GM21447 (cell line): ENCODE measurements at regions not wholly inside any gene's neighbourhood (a gene's known extent, or its start where the extent isn't known, plus 50 kb on each side); places are given as distances from the start of the nearest gene placed in this dataset.

Source experiments
- ATAC-seq: cut with Tn5 transposase; IDR thresholded peaks from one replicate; pipeline ENCODE4 v1.9.1; 2021; ENCODE audit not compliant: unreplicated experiment

GRCh38 chr6:167731731-167732422 is 94.8 kb upstream of the AFDN start:
- ATAC-seq: no peak

- no peak for ATAC-seq
Observed at GRCh38 chr6:167733740-167734661, 92.7 kb upstream of the AFDN start.

GRCh38 chr6:167734662-167735083 is 92.0 kb upstream of the AFDN start:
- no peak for ATAC-seq

GRCh38 chr6:167735084-167735950 is 91.4 kb upstream of the AFDN start:
- no peak for ATAC-seq

GRCh38 chr6:167735951-167736288 is 90.8 kb upstream of the AFDN start:
- ATAC-seq: no peak

DNA sequence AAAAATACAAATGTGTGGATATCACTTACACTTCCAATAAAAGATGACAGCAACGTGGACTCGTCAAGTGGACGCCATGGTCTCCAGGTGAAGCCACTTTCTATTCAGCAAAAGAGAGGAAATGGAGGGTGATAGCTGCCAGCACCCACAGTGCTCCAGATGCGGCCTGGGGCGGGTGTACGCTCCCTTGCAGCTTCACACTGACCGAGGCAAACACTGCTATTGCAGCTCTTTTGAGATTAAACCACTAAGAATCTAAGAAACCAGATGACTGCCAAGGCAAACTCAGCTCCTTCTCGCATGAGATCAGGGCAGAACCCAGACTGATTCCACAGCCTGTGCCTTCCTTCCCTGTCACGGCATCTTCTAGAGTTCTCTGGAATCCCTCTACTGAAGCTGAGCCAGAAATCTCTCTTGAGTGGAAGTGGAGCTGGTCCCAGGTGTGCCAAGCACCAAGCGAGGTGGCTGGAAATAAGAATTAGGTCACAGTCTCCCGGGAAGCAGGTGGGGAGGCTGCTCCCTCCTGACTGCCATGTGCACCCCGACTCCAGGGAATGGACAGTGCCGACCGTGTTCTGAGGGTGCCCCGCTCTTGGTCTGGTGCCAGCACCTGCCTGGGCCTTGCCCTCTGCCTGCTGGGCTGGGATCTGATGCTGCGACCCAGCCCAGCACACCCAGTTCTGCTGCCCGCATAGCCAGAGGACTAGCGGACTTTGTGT is 90.1 kb upstream of the AFDN start:
- ATAC-seq: no peak

DNA sequence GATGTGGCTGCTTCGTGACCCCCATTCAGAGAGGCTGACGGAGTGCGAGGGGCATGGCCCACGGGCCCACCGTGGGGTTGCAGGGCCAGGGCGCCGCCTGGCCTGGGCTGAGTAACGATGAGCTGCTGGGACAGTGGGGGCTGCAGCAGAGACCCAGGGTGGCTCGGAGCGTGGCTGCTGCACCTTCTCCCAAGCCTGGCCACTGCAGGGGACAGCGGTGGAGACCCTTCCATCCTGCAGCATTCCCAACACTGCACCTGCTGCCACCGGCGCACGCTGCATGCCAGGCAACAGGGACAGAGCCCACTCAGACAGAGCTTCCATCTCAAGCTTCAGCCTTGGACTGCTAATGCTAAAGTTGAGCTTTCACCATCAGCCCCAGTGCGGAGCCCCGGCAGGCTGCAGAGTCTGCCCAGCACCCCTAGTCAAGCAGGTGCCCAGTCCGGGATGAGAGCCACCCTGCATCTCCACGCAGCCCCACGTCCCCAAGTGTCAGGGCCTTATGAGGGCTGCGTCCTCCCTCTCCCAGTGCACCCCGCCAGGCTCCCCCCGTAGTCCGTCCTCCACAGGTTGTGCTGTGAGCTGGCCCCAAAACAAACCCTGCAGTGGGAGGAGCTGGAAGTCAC is 89.4 kb upstream of the AFDN start:
- ATAC-seq: no peak

- no peak for ATAC-seq
Observed at GRCh38 chr6:167738386-167738785, 88.3 kb upstream of the AFDN start.

GRCh38 chr6:167739721-167740475 is 86.8 kb upstream of the AFDN start:
- no peak for ATAC-seq

DNA sequence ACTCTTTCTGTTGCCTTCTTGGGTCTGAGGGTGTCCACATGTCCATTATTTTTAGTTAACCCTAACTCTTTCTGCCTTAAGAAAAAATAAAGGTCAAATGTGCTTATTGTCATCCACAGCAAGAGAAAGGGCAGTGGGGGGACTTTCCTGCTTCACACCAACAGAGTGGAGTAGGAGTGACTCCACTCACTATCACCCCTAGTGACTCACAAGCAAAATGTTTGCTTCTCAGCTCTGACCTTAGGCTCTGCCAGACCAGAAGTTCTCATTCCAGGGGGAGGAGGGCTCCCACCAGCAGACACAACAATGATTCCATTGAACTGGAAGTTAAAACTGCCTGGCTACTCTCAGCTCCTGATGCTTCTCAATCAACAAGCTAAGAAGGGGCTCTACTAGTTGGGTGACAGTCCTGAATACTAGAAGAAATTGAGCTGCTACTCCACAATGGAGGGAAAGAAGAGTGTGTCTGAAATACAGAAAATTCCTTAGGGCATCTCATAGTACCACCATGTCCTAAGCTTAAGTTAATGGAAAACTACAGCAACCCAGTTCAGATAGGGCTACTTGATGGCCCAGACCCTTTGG is 83.9 kb upstream of the AFDN start:
- ATAC-seq: no peak

DNA sequence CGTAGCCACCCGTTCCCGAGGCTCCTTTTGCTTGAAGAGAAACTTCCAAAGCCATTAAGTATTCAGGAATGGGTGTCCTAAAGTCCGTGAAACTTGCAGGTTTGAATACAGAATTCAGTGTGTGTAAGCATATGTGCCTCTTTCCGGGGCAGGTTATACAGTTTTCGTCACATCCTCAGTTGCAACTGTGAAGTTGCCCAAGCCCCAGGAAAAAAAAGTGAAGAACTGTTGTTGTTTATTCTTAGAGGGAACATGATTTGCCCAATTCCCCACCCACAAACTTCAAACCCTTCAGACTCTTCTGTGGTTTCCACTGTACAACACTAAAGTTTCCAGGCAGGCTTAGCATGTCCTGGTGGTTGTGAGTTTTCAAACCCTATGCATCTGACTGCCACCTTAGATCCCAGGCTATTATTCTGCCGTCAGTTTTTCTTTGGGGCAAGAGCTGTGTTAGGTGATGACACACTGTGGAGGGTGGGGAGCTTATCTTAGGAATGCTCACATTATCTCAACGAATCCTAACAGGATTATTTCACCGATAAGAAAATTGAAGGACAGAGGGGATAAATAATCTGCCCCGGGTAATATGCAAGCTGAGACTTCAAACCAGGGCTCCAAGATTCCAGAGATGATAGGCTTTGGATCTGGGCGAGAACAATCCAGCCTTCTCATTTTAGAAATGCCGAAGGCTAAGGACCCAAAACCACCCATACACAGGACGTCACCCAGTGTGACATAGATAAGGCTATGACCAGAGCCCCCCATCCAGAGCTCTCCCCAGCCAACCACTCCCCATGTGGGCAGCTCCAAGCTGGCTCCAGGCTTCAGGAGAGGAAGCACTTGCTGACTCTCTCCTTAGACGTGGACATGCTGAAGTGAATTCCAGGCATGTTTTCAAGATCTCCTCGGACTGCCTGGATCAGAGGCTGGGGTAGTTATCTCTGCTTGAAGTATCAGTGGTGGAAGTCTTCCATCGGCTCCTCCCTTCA is 81.7 kb upstream of the AFDN start:
- no peak for ATAC-seq

- ATAC-seq: no peak
Observed at GRCh38 chr6:167745670-167746389, 80.9 kb upstream of the AFDN start.

DNA sequence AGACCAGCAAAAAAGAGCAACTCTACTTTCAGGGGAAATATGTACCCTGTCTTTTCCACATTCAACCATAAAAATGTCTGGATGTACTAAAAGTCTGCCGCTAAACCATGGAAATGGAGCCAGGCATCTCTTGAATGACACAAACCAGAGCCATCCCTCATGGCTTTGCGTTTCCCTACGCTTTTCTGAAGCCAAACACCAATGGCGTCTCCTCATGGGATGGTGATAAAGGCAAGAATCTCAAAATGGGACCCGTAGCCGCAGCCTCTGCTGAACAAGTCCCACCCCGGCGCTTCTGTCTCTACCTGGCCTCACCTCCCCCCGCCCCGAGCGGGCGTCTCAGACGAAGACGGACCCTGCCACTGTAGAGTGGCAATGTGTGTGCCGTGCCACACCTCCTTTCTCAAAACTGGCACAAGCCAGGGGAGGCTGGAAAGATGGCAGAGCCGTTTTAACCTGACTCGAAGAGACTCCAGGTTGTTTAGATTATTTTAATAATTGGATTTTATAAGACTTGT is 80.3 kb upstream of the AFDN start:
- no peak for ATAC-seq

- ATAC-seq: no peak
Observed at GRCh38 chr6:167746975-167747374, 79.7 kb upstream of the AFDN start.

DNA sequence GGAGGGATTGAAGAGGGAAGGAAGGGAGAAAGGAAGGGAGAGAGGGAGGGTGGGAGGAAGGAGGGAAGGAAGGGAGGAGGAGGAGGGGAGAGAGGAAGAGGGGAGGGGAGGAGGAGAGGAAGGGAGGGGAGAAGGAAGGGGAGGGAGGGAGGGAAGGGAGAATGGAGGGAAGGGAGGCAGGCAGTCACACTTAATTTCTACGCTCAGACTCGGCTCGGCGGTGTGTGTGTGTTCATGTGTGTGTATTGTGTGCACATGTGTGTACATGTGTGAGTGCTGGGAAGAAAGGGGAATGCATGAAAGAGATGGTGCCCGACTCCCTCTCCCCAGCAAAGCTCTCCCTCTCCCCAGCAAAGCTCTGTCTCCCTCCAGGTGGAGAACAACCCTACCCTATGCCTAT is 79.1 kb upstream of the AFDN start:
- no peak for ATAC-seq

- no peak for ATAC-seq
Observed at GRCh38 chr6:167748046-167748445, 78.7 kb upstream of the AFDN start.
